H1 (cell line): ENCODE measurements at regions not wholly inside any gene's neighbourhood (a gene's known extent, or its start where the extent isn't known, plus 50 kb on each side); places are given as distances from the start of the nearest gene placed in this dataset.

Experiments
- ATF3 ChIP-seq: IDR thresholded peaks from 2 replicates; pipeline ENCODE4 v1.6.1; 2011; ENCODE audit warnings: low read depth, mild to moderate bottlenecking, low read length; ENCODE audit not compliant: insufficient read depth
- CBX8 ChIP-seq: fragments of 300-800, 300-1000 bp; sonication (generic); IDR thresholded peaks from 2 replicates; pipeline ENCODE4 v1.7.1; 2016; ENCODE audit warnings: low read depth, low read length, borderline replicate concordance
- CEBPB ChIP-seq: IDR thresholded peaks from 2 replicates; pipeline ENCODE4 v1.6.1; 2012; ENCODE audit warnings: low read depth, low read length
- CHD1 ChIP-seq: IDR thresholded peaks from 2 replicates; pipeline ENCODE4 v1.6.1; 2012; ENCODE audit warnings: low read depth, low read length, improper control_type of control experiment
- CTBP2 ChIP-seq: IDR thresholded peaks from 2 replicates; pipeline ENCODE4 v1.7.0; 2011; ENCODE audit warnings: borderline replicate concordance, mild to moderate bottlenecking, moderate library complexity, mixed read lengths, low read length; ENCODE audit not compliant: insufficient read depth, insufficient read length
- FOSL1 ChIP-seq: IDR thresholded peaks from 2 replicates; pipeline ENCODE4 v1.6.1; 2011; ENCODE audit warnings: mild to moderate bottlenecking, low read depth, low read length, moderate library complexity; ENCODE audit not compliant: insufficient read depth
- GTF2F1 ChIP-seq: IDR thresholded peaks from 2 replicates; pipeline ENCODE4 v1.6.1; 2012; ENCODE audit warnings: low read depth, low read length, improper control_type of control experiment, borderline replicate concordance
- HDAC2 ChIP-seq, 2 experiments: fragments of 300-600 bp in 1 of 2; sonication (generic) in 1 of 2; IDR thresholded peaks; 2 replicates each; pipeline ENCODE4 v1.6.1; 2011 to 2012; ENCODE audit warnings: low read depth in 2 of 2, low read length in 2 of 2, mild to moderate bottlenecking in 2 of 2, moderate library complexity in 2 of 2, borderline replicate concordance in 1 of 2, inconsistent platforms in 1 of 2
- JUN ChIP-seq: IDR thresholded peaks from 2 replicates; pipeline ENCODE4 v1.6.1; 2011; ENCODE audit warnings: low read depth, mild to moderate bottlenecking, improper control_type of control experiment, low read length
- KDM1A ChIP-seq: fragments of 200-600, 300-600 bp; sonication (generic); IDR thresholded peaks from 2 replicates; pipeline ENCODE4 v1.7.1; 2016; ENCODE audit warnings: mild to moderate bottlenecking, low read length, borderline replicate concordance
- NANOG ChIP-seq: IDR thresholded peaks from 2 replicates; pipeline ENCODE4 v1.6.1; 2011; ENCODE audit warnings: low read length, low read depth, mild to moderate bottlenecking, inconsistent platforms; ENCODE audit not compliant: insufficient read depth, poor library complexity, severe bottlenecking
- NRF1 ChIP-seq: IDR thresholded peaks from 2 replicates; pipeline ENCODE4 v1.6.1; 2011; ENCODE audit warnings: mild to moderate bottlenecking, low read depth, low read length, improper control_type of control experiment
- POLR2AphosphoS5 ChIP-seq: IDR thresholded peaks from 2 replicates; pipeline ENCODE4 v1.6.1; 2011; ENCODE audit warnings: low read depth, low read length
- RAD21 ChIP-seq, 2 experiments: IDR thresholded peaks in 1 of 2; conservative IDR thresholded peaks in 1 of 2; 2 replicates each; pipeline ENCODE4 v1.6.1; 2011; ENCODE audit warnings: low read depth in 2 of 2, low read length in 2 of 2, improper control_type of control experiment in 1 of 2, inconsistent platforms in 1 of 2, mild to moderate bottlenecking in 1 of 2, moderate library complexity in 1 of 2
- RFX5 ChIP-seq: IDR thresholded peaks from 2 replicates; pipeline ENCODE4 v1.6.1; 2011; ENCODE audit warnings: low read depth, low read length, improper control_type of control experiment, borderline replicate concordance
- RNF2 ChIP-seq: fragments of 200-900, 300-1000 bp; sonication (generic); IDR thresholded peaks from 2 replicates; pipeline ENCODE4 v1.7.1; 2016; ENCODE audit warnings: borderline replicate concordance, low read depth, mild to moderate bottlenecking, antibody characterized with exemption, low read length; ENCODE audit not compliant: poor library complexity, severe bottlenecking; ENCODE audit errors: missing control alignments
- RXRA ChIP-seq: IDR thresholded peaks from 2 replicates; pipeline ENCODE4 v1.6.1; 2011; ENCODE audit warnings: low read depth, mild to moderate bottlenecking, low read length, moderate library complexity; ENCODE audit not compliant: insufficient read depth
- SIN3A ChIP-seq, 2 experiments: IDR thresholded peaks in 1 of 2; conservative IDR thresholded peaks in 1 of 2; 2 replicates each; pipeline ENCODE4 v1.6.1; 2011 to 2012; ENCODE audit warnings: low read length in 2 of 2, improper control_type of control experiment in 1 of 2, low read depth in 1 of 2, mild to moderate bottlenecking in 1 of 2
- SP2 ChIP-seq: IDR thresholded peaks from 2 replicates; pipeline ENCODE4 v1.6.1; 2012; ENCODE audit warnings: mild to moderate bottlenecking, low read length, inconsistent platforms
- SRF ChIP-seq: IDR thresholded peaks from 2 replicates; pipeline ENCODE4 v1.6.1; 2011; ENCODE audit warnings: mild to moderate bottlenecking, low read depth, low read length, moderate library complexity
- TBP ChIP-seq: IDR thresholded peaks from 2 replicates; pipeline ENCODE4 v1.6.1; 2011; ENCODE audit warnings: low read depth, low read length, improper control_type of control experiment
- TCF12 ChIP-seq: IDR thresholded peaks from 2 replicates; pipeline ENCODE4 v1.6.1; 2011; ENCODE audit warnings: low read depth, mild to moderate bottlenecking, low read length
- ZNF274 ChIP-seq: IDR thresholded peaks from 2 replicates; pipeline ENCODE4 v1.7.0; 2012; ENCODE audit warnings: low read length, borderline replicate concordance; ENCODE audit errors: extremely low read depth
- TF ChIP-seq, protein P1 (sequence below): IDR thresholded peaks from 2 replicates; pipeline ENCODE4 v1.6.1; 2012; ENCODE audit warnings: inconsistent platforms

DNA sequence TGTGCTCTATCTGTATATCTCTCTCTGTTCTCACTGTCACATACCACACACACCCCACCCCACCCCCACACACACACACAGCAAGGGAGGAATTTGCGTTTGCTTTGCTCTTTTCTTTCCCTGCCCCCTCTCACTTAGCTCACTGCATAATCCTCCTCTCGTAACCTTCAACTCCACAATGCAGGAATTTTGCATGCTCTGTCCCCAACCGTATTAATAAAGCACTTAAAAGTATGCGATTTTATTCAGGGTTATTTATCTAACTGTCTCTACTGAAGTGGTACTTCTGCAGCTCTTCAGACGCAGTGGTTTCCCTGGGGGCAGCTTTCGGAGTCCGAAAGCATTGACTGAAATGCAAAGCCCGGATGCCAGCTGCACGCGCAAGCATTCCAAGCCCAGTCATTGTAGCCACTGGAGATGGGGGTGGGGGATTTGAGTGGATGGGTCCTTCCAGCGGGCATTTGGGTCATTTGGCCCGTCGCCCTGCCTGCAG lies 105.4 kb upstream of the RBFOX1 start (continued):
- TF ChIP-seq RAD21 (IDR thresholded peaks at IDR 0.05 in 1 of 2, conservative IDR thresholded peaks at IDR 0.05 in 1 of 2; ENCODE audit: low read depth in 2 of 2, low read length in 2 of 2) (peak in 1 of 2 experiments; percentile 5; a peak in 1 of 4 replicates), ATF3 (no peak), FOSL1 (no peak), NRF1 (no peak), SIN3A (conservative IDR thresholded peaks at IDR 0.05 in 1 of 2, IDR thresholded peaks at IDR 0.05 in 1 of 2; ENCODE audit: low read depth in 1 of 2, low read length in 2 of 2) (no peak), CBX8 (no peak), HDAC2 (IDR thresholded peaks at IDR 0.05; ENCODE audit: borderline replicate concordance in 1 of 2, low read depth in 2 of 2, low read length in 2 of 2) (peak in 1 of 2 experiments; percentile 75; a peak in 1 of 4 replicates), JUN (no peak), GTF2F1 (no peak), CEBPB (peak; percentile 34; the same call in 1 of the 2 replicates), KDM1A (no peak), POLR2AphosphoS5 (no peak), RXRA (no peak), SP2 (no peak), SRF (no peak), TCF12 (no peak), RNF2 (no peak), ZNF274 (no peak), CHD1 (no peak), TBP (no peak), RFX5 (no peak), CTBP2 (no peak), NANOG (no peak)
- TF ChIP-seq, protein P1, sequence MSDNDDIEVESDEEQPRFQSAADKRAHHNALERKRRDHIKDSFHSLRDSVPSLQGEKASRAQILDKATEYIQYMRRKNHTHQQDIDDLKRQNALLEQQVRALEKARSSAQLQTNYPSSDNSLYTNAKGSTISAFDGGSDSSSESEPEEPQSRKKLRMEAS = peak; percentile 38; the same call in 1 of the 2 replicates
